Natural killer cell (primary cell): ENCODE measurements at regions not wholly inside any gene's neighbourhood (a gene's known extent, or its start where the extent isn't known, plus 50 kb on each side); places are given as distances from the start of the nearest gene placed in this dataset.

ENCODE experiments used
- ATAC-seq, 3 donors: fragments of 150-1000 bp in 2 of 3; fragments of 200-7000 bp in 1 of 3; cut with Tn5 transposase; 1 replicate in 1 of 3; 2 replicates in 2 of 3; pipeline ENCODE4 v1.10.0; 2021; ENCODE audit warnings: mild to moderate bottlenecking in 2 of 3, moderate library complexity in 2 of 3
- DNase-seq, 2 donors: peaks; one replicate each; pipeline versions ENCODE4 v3.0.0 to v3.0.0-alpha.2; 2013 to 2021; ENCODE audit warnings: mixed read lengths in 1 of 2
- H3K27ac ChIP-seq: one replicate; pipeline ENCODE4 v1.5.1; 2013; ENCODE audit warnings: mild to moderate bottlenecking, low read length
- H3K27me3 ChIP-seq: one replicate; pipeline ENCODE4 v1.6.1; 2013; ENCODE audit warnings: low read length; ENCODE audit not compliant: control insufficient read depth, insufficient read depth
- H3K36me3 ChIP-seq: one replicate; pipeline ENCODE4 v1.6.1; 2013; ENCODE audit warnings: low read length; ENCODE audit not compliant: control insufficient read depth, insufficient read depth
- H3K4me1 ChIP-seq: one replicate; pipeline ENCODE4 v1.6.1; 2013; ENCODE audit warnings: low read length; ENCODE audit not compliant: control insufficient read depth, insufficient read depth
- H3K4me3 ChIP-seq: one replicate; pipeline ENCODE4 v1.5.1; 2013; ENCODE audit warnings: low read length
- H3K9me3 ChIP-seq: one replicate; pipeline ENCODE4 v1.6.1; 2013; ENCODE audit warnings: low read length; ENCODE audit not compliant: control insufficient read depth, insufficient read depth
- H3K27ac Mint-ChIP-seq, 2 donors: one replicate each; pipeline ENCODE4 v1.8.0; 2022; ENCODE audit warnings: mild to moderate bottlenecking in 2 of 2, mixed read lengths in 2 of 2, moderate library complexity in 1 of 2
- H3K27me3 Mint-ChIP-seq, 2 donors: one replicate each; pipeline ENCODE4 v1.8.0; 2022; ENCODE audit warnings: low read depth in 2 of 2, mixed read lengths in 2 of 2
- H3K36me3 Mint-ChIP-seq: one replicate; pipeline ENCODE4 v1.8.0; 2022; ENCODE audit warnings: mixed read lengths
- H3K4me1 Mint-ChIP-seq, 2 donors: one replicate each; pipeline ENCODE4 v1.8.0; 2022; ENCODE audit warnings: mixed read lengths in 2 of 2
- H3K4me3 Mint-ChIP-seq: one replicate; pipeline ENCODE4 v1.8.0; 2022; ENCODE audit warnings: mild to moderate bottlenecking, moderate library complexity, mixed read lengths
- H3K9me3 Mint-ChIP-seq, 2 donors: one replicate each; pipeline ENCODE4 v1.8.0; 2022; ENCODE audit warnings: mixed read lengths in 2 of 2
- CTCF ChIP-seq: fragments of 200-600 bp; IDR thresholded peaks from one replicate; pipeline ENCODE4 v1.8.0; 2022; ENCODE audit warnings: antibody characterized with exemption
- WGBS: methylation state at CpG from one replicate; pipeline ENCODE4 v1.1.7; 2013; ENCODE audit warnings: missing lambda C conversion rate; ENCODE audit not compliant: insufficient coverage; 5-methylcytosine and 5-hydroxymethylcytosine counted together
- intact Hi-C: fragments of 100-400 bp; cut with micrococcal nuclease; formaldehyde crosslinking; loops from one replicate; pipeline ENCODE4 v1.14.2; 2022

DNA sequence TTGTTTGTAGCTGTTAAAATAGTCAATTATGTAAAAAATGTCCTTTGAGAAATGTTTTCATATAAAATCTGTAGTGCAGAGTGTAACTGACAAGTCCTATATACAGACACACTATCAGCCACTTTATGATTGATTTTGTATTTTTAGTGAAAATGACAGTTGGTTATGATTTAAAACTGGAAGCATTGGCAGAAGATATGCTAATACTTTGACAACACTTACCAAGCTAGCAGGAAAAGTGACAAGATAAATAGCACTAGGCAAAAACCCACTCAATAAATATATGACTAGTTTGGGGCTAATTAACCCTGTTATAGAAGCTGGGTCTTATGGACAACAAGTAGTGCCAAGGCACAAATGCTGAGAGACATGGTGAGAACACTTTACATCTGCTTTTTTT lies 772.9 kb upstream of the NOVA1 start:
- Histone ChIP-seq H3K36me3 (no peaks in the 10 kb centered on the region), H3K27ac (no peak overlapping the region), H3K9me3 (no peaks in the 10 kb centered on the region), H3K4me3 (no peak overlapping the region), H3K4me1 (no peaks in the 10 kb centered on the region), H3K27me3 (no peaks in the 10 kb centered on the region)
- H3K27me3 Mint-ChIP-seq: no peaks in the 10 kb centered on the region
- no peaks in the 10 kb centered on the region for H3K4me1 Mint-ChIP-seq
- no peak overlapping the region for H3K4me3 Mint-ChIP-seq
- TF ChIP-seq CTCF: no peak
- intact Hi-C loops: no loop called here
- peaks cover 6 to 8% of the 10 kb centered on the region in 2 donors for H3K9me3 Mint-ChIP-seq
- no peak for ATAC-seq
- DNase-seq: no peak
- H3K27ac Mint-ChIP-seq: no peak overlapping the region
- H3K36me3 Mint-ChIP-seq: no peaks in the 10 kb centered on the region

GRCh38 chr14:27371209-27371608 lies 773.4 kb upstream of the NOVA1 start:
- ATAC-seq (no peak), DNase-seq (no peak)
- Mint-ChIP-seq H3K36me3 (no peaks in the 10 kb centered on the region), H3K9me3 (peaks cover 3 to 8% of the 10 kb centered on the region in 2 donors), H3K4me1 (no peaks in the 10 kb centered on the region), H3K4me3 (no peak overlapping the region), H3K27ac (no peak overlapping the region), H3K27me3 (no peaks in the 10 kb centered on the region)
- no peaks in the 10 kb centered on the region for H3K4me1 ChIP-seq
- H3K9me3 ChIP-seq: no peaks in the 10 kb centered on the region
- no peak for TF ChIP-seq CTCF
- no peaks in the 10 kb centered on the region for H3K36me3 ChIP-seq
- no peaks in the 10 kb centered on the region for H3K27me3 ChIP-seq
- WGBS: 88% methylated on average over 4 of the region's 4 CpGs
- no peak overlapping the region for H3K27ac ChIP-seq
- H3K4me3 ChIP-seq: no peak overlapping the region
- intact Hi-C loops: no loop called here

GRCh38 chr14:27371868-27372267 lies 774.0 kb upstream of the NOVA1 start:
- Histone ChIP-seq H3K4me3 (no peak overlapping the region), H3K36me3 (no peaks in the 10 kb centered on the region), H3K27ac (no peak overlapping the region), H3K9me3 (no peaks in the 10 kb centered on the region), H3K4me1 (no peaks in the 10 kb centered on the region), H3K27me3 (no peaks in the 10 kb centered on the region)
- no peak for DNase-seq
- Mint-ChIP-seq H3K27me3 (no peaks in the 10 kb centered on the region), H3K9me3 (peaks cover 3 to 9% of the 10 kb centered on the region in 2 donors), H3K27ac (no peak overlapping the region), H3K4me3 (no peak overlapping the region), H3K4me1 (no peaks in the 10 kb centered on the region), H3K36me3 (no peaks in the 10 kb centered on the region)
- no CpG with 5 or more reads among the region's 4 CpGs for WGBS
- intact Hi-C loops: no loop called here
- ATAC-seq: no peak
- TF ChIP-seq CTCF: no peak

DNA sequence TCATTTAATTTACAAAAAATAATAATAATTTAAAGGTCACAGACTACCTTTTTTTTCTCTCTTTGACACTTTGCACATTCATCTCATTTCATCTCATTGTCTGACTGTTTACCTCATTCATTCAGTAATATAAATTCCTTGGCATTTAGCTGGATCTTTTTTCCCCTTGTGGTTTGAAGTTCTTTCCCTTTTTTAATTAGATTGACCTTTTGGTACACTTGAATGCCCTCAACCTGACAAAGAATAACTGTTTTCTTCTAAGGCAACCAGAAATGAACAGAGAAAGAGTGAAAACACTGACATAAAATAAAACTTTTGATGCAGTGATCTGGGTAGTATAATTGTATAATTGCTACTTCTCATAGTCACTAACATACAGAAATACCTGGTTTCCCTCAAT lies 774.9 kb upstream of the NOVA1 start:
- Mint-ChIP-seq H3K27ac (no peak overlapping the region), H3K4me3 (no peak overlapping the region), H3K4me1 (no peaks in the 10 kb centered on the region), H3K36me3 (no peaks in the 10 kb centered on the region), H3K9me3 (peaks cover 10 to 13% of the 10 kb centered on the region in 2 donors), H3K27me3 (no peaks in the 10 kb centered on the region)
- no peaks in the 10 kb centered on the region for H3K36me3 ChIP-seq
- no peak for DNase-seq
- no peak for ATAC-seq
- no peaks in the 10 kb centered on the region for H3K27me3 ChIP-seq
- H3K9me3 ChIP-seq: no peaks in the 10 kb centered on the region
- H3K4me1 ChIP-seq: no peaks in the 10 kb centered on the region
- intact Hi-C loops: no loop called here
- H3K4me3 ChIP-seq: no peak overlapping the region
- H3K27ac ChIP-seq: no peak overlapping the region
- no peak for TF ChIP-seq CTCF
